Stimulated activated effector memory CD8-positive, alpha-beta T cell treated with anti-CD3 and anti-CD28 coated beads, Interleukin-12 subunit alpha, Interleukin-12 subunit beta, amount 100 ng/mL, for 72 hours (primary cell): ENCODE measurements at regions not wholly inside any gene's neighbourhood (a gene's known extent, or its start where the extent isn't known, plus 50 kb on each side); places are given as distances from the start of the nearest gene placed in this dataset.
"Not testable (repeated sequence)": the region's sequence is repeated elsewhere in the genome, so short reads cannot be mapped to it uniquely, and the experiment has no call there.

ENCODE experiments used
- ATAC-seq: fragments of 150-1000 bp; cut with Tn5 transposase; 2 replicates; pipeline ENCODE4 v1.10.0; 2021
- DNase-seq, 2 donors: peaks; one replicate each; pipeline ENCODE4 v3.0.0; 2021 to 2022; ENCODE audit warnings: low spot score in 2 of 2
- H3K27ac Mint-ChIP-seq: one replicate; pipeline ENCODE4 v1.8.0; 2022; ENCODE audit warnings: mild to moderate bottlenecking, mixed read lengths
- H3K36me3 Mint-ChIP-seq: one replicate; pipeline ENCODE4 v1.8.0; 2022; ENCODE audit warnings: mild to moderate bottlenecking, mixed read lengths
- H3K4me1 Mint-ChIP-seq: one replicate; pipeline ENCODE4 v1.8.0; 2022; ENCODE audit warnings: mixed read lengths
- H3K4me3 Mint-ChIP-seq: one replicate; pipeline ENCODE4 v1.8.0; 2022; ENCODE audit warnings: mild to moderate bottlenecking, mixed read lengths
- H3K9me3 Mint-ChIP-seq: one replicate; pipeline ENCODE4 v1.8.0; 2022; ENCODE audit warnings: mixed read lengths

DNA sequence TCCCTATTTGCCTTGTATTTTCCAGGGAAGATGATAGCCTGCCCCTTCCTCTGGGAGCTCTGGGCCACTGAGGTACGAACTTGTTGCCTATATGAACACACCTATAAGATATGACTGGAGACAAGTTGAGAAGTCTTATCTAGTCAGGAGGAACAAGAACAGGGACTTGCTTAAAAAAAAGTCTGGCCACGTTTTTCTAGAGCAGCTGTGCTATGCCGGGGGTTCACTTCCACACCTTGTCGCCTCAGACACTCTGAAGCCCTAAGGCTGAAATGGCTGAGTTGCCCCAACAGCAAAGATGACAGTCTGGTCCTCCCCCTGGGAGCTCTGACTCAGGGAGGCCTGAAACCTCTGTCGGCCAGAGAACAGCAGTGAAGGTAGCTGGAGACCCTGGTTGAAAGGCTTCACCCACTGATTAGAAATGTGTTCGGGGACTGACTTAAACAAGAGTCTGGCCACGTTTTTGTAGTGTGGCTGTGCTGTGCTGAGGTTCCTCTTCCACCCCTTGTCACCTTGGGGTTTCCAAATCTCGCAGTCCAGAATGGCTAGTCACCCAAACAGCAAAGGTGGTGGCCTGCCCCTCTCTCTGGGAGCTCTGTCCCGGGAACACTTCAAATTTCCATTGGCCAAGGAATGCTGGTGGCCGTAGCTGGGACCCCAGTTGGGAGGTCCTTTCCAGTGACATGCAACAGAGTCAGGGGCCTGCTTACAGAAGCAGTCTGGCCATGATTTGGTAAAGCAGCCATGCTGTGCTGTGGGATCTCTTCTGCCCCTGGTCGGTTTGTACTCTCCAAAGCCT, 225.5 kb downstream of the CWH43 start:
- not testable (repeated sequence) for H3K4me1 Mint-ChIP-seq, H3K4me3 Mint-ChIP-seq, DNase-seq, H3K27ac Mint-ChIP-seq, H3K36me3 Mint-ChIP-seq, ATAC-seq
- H3K9me3 Mint-ChIP-seq: peaks cover 12% of the 10 kb centered on the region

DNA sequence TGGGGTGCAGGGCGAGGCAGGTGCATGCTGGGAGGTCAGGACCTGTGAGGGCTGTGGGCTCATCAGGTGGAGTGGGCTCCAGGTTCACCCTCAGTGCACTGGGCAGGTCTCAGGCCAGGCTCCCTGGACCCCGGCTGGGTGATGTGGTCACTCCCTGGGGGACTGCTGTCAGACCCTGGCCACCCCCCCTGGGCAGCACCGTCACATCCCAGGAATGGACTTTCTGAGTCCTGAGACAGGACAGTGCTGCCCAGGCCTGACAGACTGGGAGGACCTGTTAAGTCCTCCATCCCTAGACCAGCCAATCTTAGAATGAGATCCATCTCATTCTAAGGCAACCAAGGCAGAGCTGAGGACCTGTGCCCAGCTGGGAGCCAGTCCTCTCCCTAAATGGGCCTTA, 227.2 kb downstream of the CWH43 start:
- H3K4me3 Mint-ChIP-seq, H3K4me1 Mint-ChIP-seq, H3K36me3 Mint-ChIP-seq, H3K27ac Mint-ChIP-seq, ATAC-seq, DNase-seq: not testable (repeated sequence)
- peaks cover 12% of the 10 kb centered on the region for H3K9me3 Mint-ChIP-seq

DNA sequence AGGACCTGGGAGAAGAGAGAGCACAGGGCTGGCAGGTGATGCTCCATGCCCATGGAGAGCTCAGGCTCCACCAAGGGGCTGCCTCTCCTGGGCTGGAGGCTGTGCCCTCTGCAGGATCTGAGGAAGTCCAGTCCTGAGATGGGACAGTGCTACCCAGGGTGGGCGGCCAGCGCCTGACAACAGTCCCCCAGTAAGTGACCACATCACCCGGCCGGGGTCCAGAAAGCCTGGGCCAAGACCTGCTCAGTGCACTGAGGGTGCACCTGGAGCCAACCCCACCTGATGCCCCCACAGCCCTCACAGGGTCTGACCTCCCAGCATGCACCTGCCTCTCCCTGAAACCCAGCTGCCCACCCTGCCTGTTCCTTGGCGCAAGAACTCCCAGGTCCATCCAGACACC, 227.7 kb downstream of the CWH43 start:
- not testable (repeated sequence) for DNase-seq, H3K4me1 Mint-ChIP-seq, H3K4me3 Mint-ChIP-seq, H3K36me3 Mint-ChIP-seq, H3K27ac Mint-ChIP-seq
- ATAC-seq: peak; percentile 43
- H3K9me3 Mint-ChIP-seq: peaks cover 12% of the 10 kb centered on the region

DNA sequence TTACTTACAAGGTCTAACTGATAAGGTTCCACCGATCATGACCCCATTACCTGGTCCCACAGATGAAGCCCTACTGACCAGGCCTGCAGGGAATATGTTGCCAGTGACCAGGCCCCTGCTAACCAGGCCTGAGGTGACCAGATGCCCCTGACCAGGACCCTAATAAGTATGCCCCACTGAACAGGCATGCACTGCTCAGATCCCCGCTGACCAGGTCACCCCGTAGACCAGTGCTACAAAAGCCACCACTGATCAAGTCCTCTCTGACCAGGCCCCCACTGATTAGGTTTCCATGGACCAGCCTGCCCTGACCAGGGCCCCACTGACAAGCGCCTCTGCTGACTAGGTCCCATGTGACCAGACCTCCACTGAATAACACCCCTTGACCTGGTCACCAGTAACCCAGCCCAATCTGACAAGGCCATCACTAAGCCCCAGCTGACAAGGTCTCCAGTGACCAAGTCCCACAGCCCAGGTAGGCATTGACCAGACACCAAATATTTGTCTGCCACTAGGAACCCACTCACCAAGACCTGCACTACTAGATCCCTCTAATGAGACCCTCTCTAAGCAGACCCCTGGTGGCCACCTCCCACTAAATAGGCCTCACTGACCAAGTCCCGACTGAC, 228.5 kb downstream of the CWH43 start:
- not testable (repeated sequence) for H3K27ac Mint-ChIP-seq

DNA sequence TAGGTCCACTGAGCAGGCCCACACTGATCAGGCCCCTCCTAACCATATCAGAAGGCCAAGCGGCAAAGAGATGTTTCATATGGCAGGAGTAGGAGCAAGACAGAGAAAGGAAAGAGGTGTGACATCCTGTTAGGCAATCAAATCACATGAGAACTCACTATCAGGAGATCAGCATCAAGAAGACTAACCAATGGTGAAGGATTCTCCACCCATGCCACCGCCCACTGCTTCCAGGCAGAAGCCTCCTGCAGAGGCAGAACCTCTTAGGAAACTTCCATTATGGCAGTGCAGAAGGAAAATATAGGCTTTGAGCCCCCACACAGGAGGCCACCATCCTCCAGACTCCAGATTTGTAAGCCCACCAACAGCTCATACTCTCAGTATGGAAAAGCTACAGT, 229.0 kb downstream of the CWH43 start:
- peaks cover 17% of the 10 kb centered on the region for H3K9me3 Mint-ChIP-seq
- H3K4me3 Mint-ChIP-seq, H3K36me3 Mint-ChIP-seq, ATAC-seq, H3K4me1 Mint-ChIP-seq, H3K27ac Mint-ChIP-seq, DNase-seq: not testable (repeated sequence)

More for the DNA sequence above, 228.5 kb downstream of the CWH43 start:
- H3K4me3 Mint-ChIP-seq, DNase-seq, H3K4me1 Mint-ChIP-seq, ATAC-seq, H3K36me3 Mint-ChIP-seq: not testable (repeated sequence)
- H3K9me3 Mint-ChIP-seq: peaks cover 18% of the 10 kb centered on the region

DNA sequence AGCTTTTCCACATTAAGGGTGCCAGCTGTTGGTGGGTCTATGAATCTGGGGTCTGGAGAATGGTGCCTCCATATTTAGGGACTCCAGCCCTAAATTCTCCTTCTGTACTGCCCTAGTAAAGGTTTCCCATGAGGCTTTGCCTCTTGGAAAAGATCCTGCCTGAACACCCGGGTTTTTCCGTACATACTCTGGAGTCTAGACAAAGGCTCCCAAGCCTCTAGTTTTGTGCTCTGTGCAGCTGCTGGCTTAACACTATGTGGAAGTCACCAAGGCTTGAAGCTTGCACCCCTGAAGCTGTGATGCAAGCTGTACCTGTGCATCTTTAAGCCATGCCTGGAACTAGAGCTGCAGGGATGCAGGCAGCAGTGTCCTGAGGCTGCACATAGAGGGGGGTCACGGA, 230.5 kb downstream of the CWH43 start:
- H3K4me1 Mint-ChIP-seq, H3K27ac Mint-ChIP-seq, ATAC-seq, H3K36me3 Mint-ChIP-seq, H3K4me3 Mint-ChIP-seq, DNase-seq: not testable (repeated sequence)
- H3K9me3 Mint-ChIP-seq: peaks cover 20% of the 10 kb centered on the region

DNA sequence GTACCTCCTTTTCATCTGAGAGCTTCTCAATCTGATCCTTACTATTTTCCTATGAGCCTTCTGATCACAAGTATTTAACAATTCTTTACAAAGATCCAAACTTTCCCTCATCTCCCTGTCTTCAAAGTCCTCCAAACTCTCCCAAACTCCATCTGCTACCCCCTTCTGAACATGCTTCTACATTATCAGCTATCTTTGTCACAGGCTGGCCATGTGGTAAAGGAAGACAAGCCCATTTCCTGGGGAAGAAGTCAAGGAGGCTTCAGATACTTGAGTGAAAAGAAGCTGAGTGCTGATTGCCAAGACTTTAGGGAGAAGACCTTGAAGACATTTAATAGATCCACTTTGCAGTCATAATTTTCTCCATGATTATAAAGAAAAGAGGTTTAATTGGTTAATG, 231.4 kb downstream of the CWH43 start:
- DNase-seq (no peak), ATAC-seq (no peak)
- Mint-ChIP-seq H3K27ac (no peak overlapping the region), H3K9me3 (peaks cover 20% of the 10 kb centered on the region), H3K4me1 (no peaks in the 10 kb centered on the region), H3K4me3 (no peak overlapping the region), H3K36me3 (no peaks in the 10 kb centered on the region)

DNA sequence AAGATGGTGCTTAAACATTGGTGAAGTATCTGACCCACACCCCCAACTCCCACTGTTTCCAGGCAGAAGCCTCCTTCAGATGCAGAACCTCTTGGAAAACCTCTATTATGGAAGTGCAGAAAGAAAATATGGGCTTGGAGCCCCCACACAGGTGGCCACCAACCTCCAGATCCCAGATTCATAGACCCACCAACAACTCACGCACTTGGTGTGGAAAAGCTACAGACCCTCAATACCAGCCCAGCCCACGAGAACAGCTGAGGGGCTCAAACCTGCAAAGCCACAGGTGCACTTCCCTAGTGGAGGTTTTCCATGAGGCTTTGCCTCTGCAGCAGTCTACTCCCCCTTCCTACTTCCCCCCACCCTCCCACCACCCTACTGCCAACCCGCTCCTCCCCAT, 232.0 kb downstream of the CWH43 start:
- not testable (repeated sequence) for H3K27ac Mint-ChIP-seq, ATAC-seq, DNase-seq, H3K4me1 Mint-ChIP-seq, H3K36me3 Mint-ChIP-seq, H3K4me3 Mint-ChIP-seq
- peaks cover 21% of the 10 kb centered on the region for H3K9me3 Mint-ChIP-seq

DNA sequence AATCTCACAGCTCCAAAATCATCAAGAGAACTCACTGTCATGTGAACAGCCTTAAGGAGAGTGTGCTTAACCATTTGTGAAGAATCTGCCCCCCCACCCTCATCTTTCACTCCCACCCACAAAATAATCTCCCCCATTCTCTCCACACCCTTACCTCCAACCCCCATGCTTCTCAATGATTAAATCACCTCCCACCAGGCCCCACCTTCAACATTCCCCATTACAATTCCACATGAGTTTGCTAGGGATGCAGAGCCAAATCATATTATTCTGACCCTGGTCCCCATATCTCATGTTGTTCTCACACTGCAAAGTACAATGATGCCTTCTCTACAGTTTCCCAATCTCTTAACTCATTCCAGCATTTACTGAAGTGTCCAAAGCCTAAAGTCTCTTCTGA, 232.9 kb downstream of the CWH43 start:
- H3K36me3 Mint-ChIP-seq, H3K27ac Mint-ChIP-seq, H3K4me1 Mint-ChIP-seq, DNase-seq, ATAC-seq, H3K4me3 Mint-ChIP-seq: not testable (repeated sequence)
- peaks cover 21% of the 10 kb centered on the region for H3K9me3 Mint-ChIP-seq

DNA sequence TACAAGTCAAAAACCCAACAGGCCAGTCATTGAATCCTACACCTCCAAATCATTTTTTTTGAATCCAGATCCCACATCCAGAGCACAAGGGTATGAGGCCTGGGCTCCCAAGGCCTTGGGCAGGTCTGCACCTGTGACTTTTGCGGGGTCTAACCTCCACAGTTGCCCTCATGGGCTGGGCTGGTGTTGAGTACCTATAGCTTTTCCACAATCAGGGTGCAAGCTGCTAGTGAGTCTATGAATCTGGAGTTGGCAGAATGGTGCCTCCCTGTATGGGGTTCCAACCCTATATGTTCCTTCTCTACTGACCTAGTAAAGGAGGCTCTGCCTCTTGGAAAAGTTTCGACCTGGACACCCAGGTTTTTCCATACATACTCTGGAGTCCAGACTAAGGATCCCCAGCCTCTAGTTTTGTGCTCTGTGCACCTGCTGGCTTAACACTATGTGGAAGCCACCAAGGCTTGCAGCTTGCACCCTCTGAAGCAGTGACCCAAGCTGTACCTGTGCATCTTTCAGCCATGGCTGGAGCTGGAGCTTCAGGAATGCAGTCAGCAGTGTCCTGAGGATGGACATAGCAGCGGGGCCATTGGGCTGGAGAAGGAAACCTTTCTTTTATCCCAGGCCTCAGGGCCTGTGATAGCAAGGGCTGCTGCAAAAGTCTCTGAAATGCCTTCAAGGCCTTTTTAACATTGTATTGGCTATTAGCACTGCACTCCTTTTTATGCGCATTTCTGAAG, 233.6 kb downstream of the CWH43 start:
- DNase-seq, H3K27ac Mint-ChIP-seq, H3K4me3 Mint-ChIP-seq, H3K36me3 Mint-ChIP-seq, ATAC-seq, H3K4me1 Mint-ChIP-seq: not testable (repeated sequence)
- peaks cover 23% of the 10 kb centered on the region for H3K9me3 Mint-ChIP-seq

DNA sequence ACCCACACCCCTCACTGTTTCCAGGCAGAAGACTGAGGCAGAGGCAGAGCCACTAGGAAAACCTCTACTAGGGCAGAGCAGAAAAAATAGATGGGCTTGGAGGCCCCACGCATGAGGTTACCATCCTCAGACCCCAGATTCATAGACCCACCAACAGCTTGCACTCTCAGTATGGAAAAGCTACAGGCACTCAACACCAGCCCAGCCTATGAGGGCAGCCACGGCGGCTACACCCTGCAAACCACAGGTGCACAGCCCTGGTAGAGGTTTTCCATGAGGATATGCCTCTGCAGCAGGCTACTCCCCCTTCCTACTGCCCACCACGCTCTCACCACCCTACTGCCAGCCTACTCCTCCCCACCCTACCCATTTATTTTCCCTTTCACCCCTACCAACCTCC, 235.1 kb downstream of the CWH43 start:
- Mint-ChIP-seq H3K9me3 (peaks cover 19% of the 10 kb centered on the region), H3K27ac (no peak overlapping the region)

DNA sequence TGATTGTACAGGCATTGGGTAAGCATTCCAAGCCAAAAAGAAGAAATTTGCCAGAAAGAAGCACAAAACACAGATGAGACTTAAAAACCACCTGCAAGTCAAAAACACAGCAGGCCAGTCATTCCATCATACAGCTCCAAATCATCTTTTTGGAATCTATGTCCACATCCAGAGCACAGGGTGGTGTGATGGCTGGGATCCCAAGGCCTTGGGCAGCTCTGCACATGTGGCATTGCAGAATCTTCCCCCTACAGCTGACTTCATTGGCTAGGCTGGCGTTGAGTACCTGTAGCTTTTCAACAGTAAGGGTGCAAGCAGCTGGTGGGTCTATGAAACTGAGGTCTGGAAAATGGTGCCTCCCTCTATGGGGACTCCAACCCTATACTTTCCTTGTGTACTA, 236.7 kb downstream of the CWH43 start:
- H3K36me3 Mint-ChIP-seq, ATAC-seq, H3K4me3 Mint-ChIP-seq, DNase-seq, H3K27ac Mint-ChIP-seq, H3K4me1 Mint-ChIP-seq: not testable (repeated sequence)
- H3K9me3 Mint-ChIP-seq: peaks cover 18% of the 10 kb centered on the region

More for the DNA sequence above, 235.1 kb downstream of the CWH43 start:
- no peak overlapping the region for H3K4me3 Mint-ChIP-seq
- H3K4me1 Mint-ChIP-seq: no peaks in the 10 kb centered on the region
- H3K36me3 Mint-ChIP-seq: no peaks in the 10 kb centered on the region
- ATAC-seq (no peak), DNase-seq (no peak)

DNA sequence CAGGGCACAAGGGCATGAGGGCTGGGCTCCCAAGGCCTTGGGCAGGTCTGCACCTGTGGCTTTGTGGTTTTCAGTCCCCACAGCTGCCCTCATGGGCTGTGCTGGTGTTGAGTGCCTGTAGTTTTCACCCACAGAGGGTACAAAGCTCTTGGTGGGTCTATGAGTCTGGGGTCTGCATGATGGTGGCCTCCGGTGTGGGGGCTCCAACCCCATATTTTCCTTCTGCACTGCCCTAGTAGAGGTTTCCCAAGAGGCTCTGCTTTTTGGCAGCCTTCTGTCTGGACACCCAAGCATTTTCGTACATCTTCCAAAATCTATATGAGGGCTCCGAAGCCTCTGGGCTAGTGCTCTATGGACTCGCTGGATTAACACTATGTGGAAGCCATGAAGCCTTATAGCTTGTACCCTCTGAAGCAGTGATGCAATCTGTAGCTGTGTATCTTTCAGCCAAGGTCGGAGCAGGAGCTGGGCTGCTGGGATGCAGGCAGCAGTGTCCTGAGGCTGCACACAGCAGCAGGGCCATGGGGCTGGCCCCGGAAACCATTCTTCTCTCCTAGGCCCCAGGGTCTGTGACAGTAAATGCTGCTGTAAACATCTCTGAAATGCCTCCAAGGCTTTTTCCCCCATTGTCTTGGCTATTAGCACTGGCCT, 240.3 kb downstream of the CWH43 start:
- ATAC-seq, H3K36me3 Mint-ChIP-seq, H3K4me3 Mint-ChIP-seq, H3K4me1 Mint-ChIP-seq, H3K27ac Mint-ChIP-seq, DNase-seq: not testable (repeated sequence)
- H3K9me3 Mint-ChIP-seq: peaks cover 10% of the 10 kb centered on the region

DNA sequence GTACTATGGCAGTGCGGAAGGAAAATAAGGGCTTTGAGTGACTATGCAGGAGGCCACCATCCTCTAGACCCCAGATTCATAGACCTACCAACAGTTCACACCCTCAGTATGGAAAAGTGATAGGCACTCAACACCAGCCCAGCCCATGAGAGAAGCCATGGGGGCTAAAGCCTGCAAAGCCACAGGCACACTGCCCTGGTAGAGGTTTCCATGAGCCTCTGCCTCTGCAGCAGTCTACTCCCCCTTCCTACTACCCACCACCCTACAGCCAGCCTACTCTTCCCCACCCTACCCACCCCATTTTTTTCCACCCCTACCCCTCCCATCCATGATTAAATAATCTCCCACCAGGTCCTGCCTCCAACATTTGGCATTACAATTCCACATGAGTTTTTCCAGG, 241.9 kb downstream of the CWH43 start:
- not testable (repeated sequence) for H3K4me3 Mint-ChIP-seq, ATAC-seq, H3K27ac Mint-ChIP-seq, H3K36me3 Mint-ChIP-seq, H3K9me3 Mint-ChIP-seq, DNase-seq, H3K4me1 Mint-ChIP-seq

DNA sequence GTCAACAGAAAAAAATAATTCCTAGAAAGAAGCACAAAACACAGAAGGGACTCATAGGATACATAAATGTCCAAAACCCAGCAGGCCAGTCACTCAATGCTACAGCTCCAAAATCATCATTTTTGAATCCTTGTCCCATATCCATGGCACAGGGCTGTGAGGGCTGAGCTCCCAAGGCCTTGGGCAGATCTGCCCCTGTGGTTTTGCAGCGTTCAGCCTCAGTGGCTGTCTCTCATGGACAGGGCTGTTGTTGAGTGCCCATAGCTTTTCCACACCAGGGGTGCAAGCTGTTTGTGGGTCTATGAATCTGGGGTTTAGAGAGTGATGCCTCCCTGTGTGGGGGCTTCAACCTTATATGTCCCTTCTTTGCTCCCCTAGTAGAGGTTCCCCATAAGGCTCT, 243.2 kb downstream of the CWH43 start:
- ATAC-seq, DNase-seq, H3K27ac Mint-ChIP-seq, H3K36me3 Mint-ChIP-seq, H3K9me3 Mint-ChIP-seq, H3K4me3 Mint-ChIP-seq, H3K4me1 Mint-ChIP-seq: not testable (repeated sequence)
